OCI-LY1 (cell line): ENCODE measurements at regions not wholly inside any gene's neighbourhood (a gene's known extent, or its start where the extent isn't known, plus 50 kb on each side); places are given as distances from the start of the nearest gene placed in this dataset.

Experiments
- H2AFZ ChIP-seq: fragments of 200-600 bp; sonication (generic), shearing (Covaris generic); 2 replicates; pipeline ENCODE4 v1.6.0; 2014; ENCODE audit warnings: antibody characterized with exemption, mild to moderate bottlenecking, low read length
- H3F3A ChIP-seq: fragments of 200-600 bp; sonication (generic), shearing (Covaris generic); 2 replicates; pipeline ENCODE4 v1.6.0; 2014; ENCODE audit warnings: mild to moderate bottlenecking, antibody characterized with exemption, low read length, moderate library complexity; ENCODE audit not compliant: insufficient read depth
- H3K27ac ChIP-seq: fragments of 200-600 bp; sonication (generic); 2 replicates; pipeline ENCODE4 v1.5.1; 2014; ENCODE audit warnings: low read length, mixed run types, mild to moderate bottlenecking, low read depth; ENCODE audit not compliant: poor library complexity, severe bottlenecking
- H3K27me3 ChIP-seq: fragments of 200-600 bp; sonication (generic); 2 replicates; pipeline ENCODE4 v1.6.0; 2014; ENCODE audit warnings: antibody characterized with exemption, mild to moderate bottlenecking, low read length, moderate library complexity; ENCODE audit not compliant: insufficient read depth
- H3K36me3 ChIP-seq: fragments of 200-600 bp; sonication (generic); 2 replicates; pipeline ENCODE4 v1.6.1; 2014; ENCODE audit warnings: mild to moderate bottlenecking, antibody characterized with exemption, low read length, moderate library complexity, mixed read lengths; ENCODE audit not compliant: insufficient read depth
- H3K4me1 ChIP-seq: fragments of 200-600 bp; sonication (generic); 2 replicates; pipeline ENCODE4 v1.5.1; 2014; ENCODE audit warnings: mild to moderate bottlenecking, low read length, moderate library complexity; ENCODE audit not compliant: insufficient read depth, severe bottlenecking
- H3K4me2 ChIP-seq: fragments of 200-600 bp; sonication (generic), shearing (Covaris generic); 2 replicates; pipeline ENCODE4 v1.6.1; 2014; ENCODE audit warnings: low read length
- H3K4me3 ChIP-seq: fragments of 200-600 bp; sonication (generic); 2 replicates; pipeline ENCODE4 v1.5.1; 2014; ENCODE audit warnings: low read length, low read depth, mild to moderate bottlenecking, mixed read lengths; ENCODE audit not compliant: poor library complexity, severe bottlenecking
- H3K79me2 ChIP-seq: fragments of 200-600 bp; shearing (Covaris generic); 2 replicates; pipeline ENCODE4 v1.6.1; 2016; ENCODE audit warnings: mixed run types, low read length, mixed read lengths; ENCODE audit not compliant: insufficient read depth
- H3K9ac ChIP-seq: fragments of 200-600 bp; sonication (generic), shearing (Covaris generic); 2 replicates; pipeline ENCODE4 v1.6.1; 2014; ENCODE audit warnings: mild to moderate bottlenecking, low read length, mixed read lengths
- H3K9me2 ChIP-seq: fragments of 200-600 bp; sonication (generic), shearing (Covaris generic); 2 replicates; pipeline ENCODE4 v1.6.1; 2014; ENCODE audit warnings: low read depth, mild to moderate bottlenecking, low read length, mixed read lengths
- H3K9me3 ChIP-seq: fragments of 200-600 bp; shearing (Covaris generic); 2 replicates; pipeline ENCODE4 v1.6.1; 2014; ENCODE audit warnings: low read length, mixed read lengths
- H4K20me1 ChIP-seq: fragments of 200-600 bp; sonication (generic), shearing (Covaris generic); 2 replicates; pipeline ENCODE4 v1.6.0; 2016; ENCODE audit warnings: mild to moderate bottlenecking, low read length; ENCODE audit not compliant: insufficient read depth
- EZH2 ChIP-seq: fragments of 200-600 bp; sonication (generic), shearing (Covaris generic); IDR thresholded peaks from 2 replicates; pipeline ENCODE4 v1.8.0; 2017; ENCODE audit warnings: borderline replicate concordance, mixed run types, mild to moderate bottlenecking, antibody characterized with exemption, low read length, moderate library complexity, mixed read lengths
- TF ChIP-seq, protein P1 (sequence below): fragments of 200-600 bp; sonication (generic), shearing (Covaris generic); IDR thresholded peaks from 2 replicates; pipeline ENCODE4 v1.5.1; 2017; ENCODE audit warnings: mild to moderate bottlenecking, antibody characterized with exemption, low read length, moderate library complexity, mixed read lengths

DNA sequence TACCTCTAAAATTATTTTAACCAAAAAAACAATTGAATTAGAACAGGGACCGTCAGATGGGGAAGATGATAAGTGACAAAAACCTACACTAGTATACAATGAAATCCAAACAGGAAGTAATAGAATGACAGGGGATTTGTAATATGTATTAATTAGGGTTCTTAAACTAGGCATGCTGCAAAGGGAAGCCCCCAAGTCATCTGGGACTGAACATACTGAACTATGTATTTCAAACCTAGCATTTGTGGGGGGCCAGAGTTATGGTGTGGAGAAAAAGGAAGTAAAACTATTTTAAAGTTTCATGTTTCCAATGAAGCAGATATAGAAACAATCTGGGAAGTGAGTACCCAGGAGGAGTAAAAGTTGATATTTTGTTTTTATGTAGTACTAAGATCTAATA is 133.2 kb upstream of the HS3ST3A1 start:
- no peaks in the 10 kb centered on the region for H3K4me1 ChIP-seq
- no peak for TF ChIP-seq EZH2
- H3K36me3 ChIP-seq, result no peaks in the 10 kb centered on the region
- H3K9me3 ChIP-seq, result no peaks in the 10 kb centered on the region
- no peaks in the 10 kb centered on the region for H4K20me1 ChIP-seq
- no peak overlapping the region for H3K4me2 ChIP-seq
- H3K27me3 ChIP-seq, result no peaks in the 10 kb centered on the region
- no peaks in the 10 kb centered on the region for H3K9me2 ChIP-seq
- H3K79me2 ChIP-seq, result no peaks in the 10 kb centered on the region
- no peak overlapping the region for H2AFZ ChIP-seq
- no peak overlapping the region for H3K27ac ChIP-seq
- H3F3A ChIP-seq, result no peaks in the 10 kb centered on the region
- H3K9ac ChIP-seq, result no peak overlapping the region
- H3K4me3 ChIP-seq, result no peak overlapping the region

DNA sequence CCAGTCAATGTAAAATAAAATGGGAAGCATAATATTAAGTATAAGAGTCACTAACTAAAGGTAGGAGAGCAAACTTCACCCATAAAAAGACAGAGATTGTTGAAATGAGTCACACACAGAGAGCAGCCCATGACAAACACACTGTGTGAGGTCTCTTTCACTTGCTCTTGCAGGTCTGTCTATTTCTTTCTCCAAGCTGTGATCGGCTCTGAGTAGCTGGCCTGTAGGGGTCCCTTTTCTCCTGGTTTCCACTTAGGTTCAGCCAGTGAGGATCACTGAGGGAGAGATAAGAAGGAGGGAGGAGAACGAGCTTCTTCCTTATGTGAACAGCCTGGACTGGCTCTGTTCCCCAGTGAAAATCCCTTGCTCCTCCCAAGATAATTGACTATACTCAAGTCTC is 133.7 kb upstream of the HS3ST3A1 start:
- Histone ChIP-seq H3K79me2 (no peaks in the 10 kb centered on the region), H3K9me3 (no peaks in the 10 kb centered on the region), H3K27ac (no peak overlapping the region), H2AFZ (no peak overlapping the region), H3K4me3 (no peak overlapping the region), H4K20me1 (no peaks in the 10 kb centered on the region), H3K9me2 (no peaks in the 10 kb centered on the region), H3K4me2 (no peak overlapping the region), H3K27me3 (no peaks in the 10 kb centered on the region), H3F3A (no peaks in the 10 kb centered on the region), H3K4me1 (no peaks in the 10 kb centered on the region), H3K36me3 (no peaks in the 10 kb centered on the region), H3K9ac (no peak overlapping the region)
- no peak for TF ChIP-seq EZH2
- TF ChIP-seq, protein P1, sequence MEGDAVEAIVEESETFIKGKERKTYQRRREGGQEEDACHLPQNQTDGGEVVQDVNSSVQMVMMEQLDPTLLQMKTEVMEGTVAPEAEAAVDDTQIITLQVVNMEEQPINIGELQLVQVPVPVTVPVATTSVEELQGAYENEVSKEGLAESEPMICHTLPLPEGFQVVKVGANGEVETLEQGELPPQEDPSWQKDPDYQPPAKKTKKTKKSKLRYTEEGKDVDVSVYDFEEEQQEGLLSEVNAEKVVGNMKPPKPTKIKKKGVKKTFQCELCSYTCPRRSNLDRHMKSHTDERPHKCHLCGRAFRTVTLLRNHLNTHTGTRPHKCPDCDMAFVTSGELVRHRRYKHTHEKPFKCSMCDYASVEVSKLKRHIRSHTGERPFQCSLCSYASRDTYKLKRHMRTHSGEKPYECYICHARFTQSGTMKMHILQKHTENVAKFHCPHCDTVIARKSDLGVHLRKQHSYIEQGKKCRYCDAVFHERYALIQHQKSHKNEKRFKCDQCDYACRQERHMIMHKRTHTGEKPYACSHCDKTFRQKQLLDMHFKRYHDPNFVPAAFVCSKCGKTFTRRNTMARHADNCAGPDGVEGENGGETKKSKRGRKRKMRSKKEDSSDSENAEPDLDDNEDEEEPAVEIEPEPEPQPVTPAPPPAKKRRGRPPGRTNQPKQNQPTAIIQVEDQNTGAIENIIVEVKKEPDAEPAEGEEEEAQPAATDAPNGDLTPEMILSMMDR, result no peak

DNA sequence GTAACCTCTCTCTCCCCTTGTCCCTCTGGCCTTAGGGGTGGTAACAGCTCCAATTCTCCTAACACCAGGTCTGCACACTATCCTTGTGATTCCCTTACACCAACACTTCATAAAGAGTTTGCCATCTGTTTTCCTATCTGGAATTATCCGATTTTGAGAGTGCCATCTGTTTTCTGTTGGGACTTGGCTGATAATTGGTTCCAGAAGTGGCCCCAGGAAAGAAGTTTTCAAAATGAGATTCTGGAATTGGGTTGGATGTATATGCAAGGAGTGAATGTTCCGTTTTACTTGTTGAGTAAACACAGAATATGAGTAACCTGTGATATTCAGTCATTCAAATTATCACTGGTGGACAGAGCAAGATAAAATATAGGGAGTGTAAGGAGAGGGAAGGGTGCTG is 134.1 kb upstream of the HS3ST3A1 start:
- no peak overlapping the region for H3K9ac ChIP-seq
- H3F3A ChIP-seq, result no peaks in the 10 kb centered on the region
- no peaks in the 10 kb centered on the region for H3K27me3 ChIP-seq
- no peaks in the 10 kb centered on the region for H3K9me3 ChIP-seq
- no peak overlapping the region for H3K27ac ChIP-seq
- H4K20me1 ChIP-seq, result no peaks in the 10 kb centered on the region
- H3K36me3 ChIP-seq, result no peaks in the 10 kb centered on the region
- no peak overlapping the region for H2AFZ ChIP-seq
- no peaks in the 10 kb centered on the region for H3K79me2 ChIP-seq
- TF ChIP-seq EZH2, result no peak
- TF ChIP-seq, protein P1, result no peak
- no peak overlapping the region for H3K4me2 ChIP-seq
- no peak overlapping the region for H3K4me3 ChIP-seq
- no peaks in the 10 kb centered on the region for H3K9me2 ChIP-seq
- no peaks in the 10 kb centered on the region for H3K4me1 ChIP-seq

DNA sequence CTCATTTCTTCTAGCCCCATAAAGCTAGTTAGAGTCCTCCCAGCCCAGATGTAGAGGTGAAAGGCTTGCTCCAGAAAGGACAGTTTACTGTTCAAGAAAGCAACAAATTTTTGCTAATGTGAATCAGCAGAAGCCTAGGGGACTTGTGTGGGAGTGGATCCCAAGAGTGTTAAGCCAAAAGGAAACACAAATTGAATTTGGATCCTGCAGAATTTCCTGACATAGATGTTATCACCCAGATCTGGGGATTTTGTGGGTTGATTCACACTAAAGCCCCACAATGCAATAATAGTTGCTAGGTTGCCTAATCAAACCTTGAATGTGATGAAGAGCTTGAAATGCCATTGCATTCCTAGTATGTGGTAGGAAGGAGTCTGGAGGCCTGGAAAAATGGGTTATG is 135.2 kb upstream of the HS3ST3A1 start:
- H3K4me3 ChIP-seq, result no peak overlapping the region
- no peak overlapping the region for H3K4me2 ChIP-seq
- no peaks in the 10 kb centered on the region for H3K9me2 ChIP-seq
- no peaks in the 10 kb centered on the region for H3K9me3 ChIP-seq
- H3K27me3 ChIP-seq, result no peaks in the 10 kb centered on the region
- TF ChIP-seq, protein P1, result no peak
- TF ChIP-seq EZH2, result no peak
- no peak overlapping the region for H2AFZ ChIP-seq
- no peaks in the 10 kb centered on the region for H3F3A ChIP-seq
- H3K9ac ChIP-seq, result no peak overlapping the region
- H3K27ac ChIP-seq, result no peak overlapping the region
- no peaks in the 10 kb centered on the region for H4K20me1 ChIP-seq
- H3K79me2 ChIP-seq, result no peaks in the 10 kb centered on the region
- H3K36me3 ChIP-seq, result no peaks in the 10 kb centered on the region
- no peaks in the 10 kb centered on the region for H3K4me1 ChIP-seq
